ENCODE measurements at regions not wholly inside any gene's neighbourhood (a gene's known extent, or its start where the extent isn't known, plus 50 kb on each side); places are given as distances from the start of the nearest gene placed in this dataset.

DNA sequence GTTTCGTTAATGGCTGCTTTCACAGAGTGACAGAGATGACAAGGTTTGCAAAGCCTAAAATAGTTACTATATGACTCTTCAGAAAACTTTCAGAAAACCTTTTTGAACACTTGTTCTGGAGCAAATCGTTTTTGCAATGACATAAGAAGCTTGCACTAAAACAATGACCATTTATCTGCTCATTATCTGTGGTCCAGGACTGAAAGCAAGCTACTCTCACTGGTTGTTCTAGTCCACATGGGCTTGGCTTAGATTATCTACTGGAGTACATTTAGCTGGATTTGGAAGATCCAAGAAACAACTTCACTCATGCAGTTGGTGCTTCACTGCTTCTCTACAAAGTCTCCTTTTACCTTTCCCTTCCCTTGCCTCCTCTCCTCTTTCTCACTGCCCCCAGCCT lies 1836.4 kb upstream of the AGA start:
- H3K27ac Mint-ChIP-seq (ENCODE audit: low read depth, unreplicated experiment): no peak overlapping the region
- no peak for DNase-seq (ENCODE audit: unreplicated experiment)
- H3K9me3 Mint-ChIP-seq (ENCODE audit: unreplicated experiment): no peaks in the 10 kb centered on the region
- H3K4me1 Mint-ChIP-seq (ENCODE audit: insufficient read depth, unreplicated experiment): peaks cover 8% of the 10 kb centered on the region
- ChIA-PET POLR2A (no interaction called here), CTCF (interaction anchor here (0.7 to 0.9 kb wide), 2 partner anchors 473 to 487 kb away, joined by 3 to 4 read pairs; no protein-coding TSS in a partner anchor)
- BruUV-seq (replicated peaks): no TSS peak
- H3K27me3 Mint-ChIP-seq (ENCODE audit: insufficient read depth, unreplicated experiment): no peaks in the 10 kb centered on the region
- H3K4me3 Mint-ChIP-seq (ENCODE audit: unreplicated experiment): no peak overlapping the region
- intact Hi-C loops (cut with micrococcal nuclease): no loop called here
- H3K36me3 Mint-ChIP-seq (ENCODE audit: insufficient read depth, unreplicated experiment): no peaks in the 10 kb centered on the region
- TF ChIP-seq, protein P1, sequence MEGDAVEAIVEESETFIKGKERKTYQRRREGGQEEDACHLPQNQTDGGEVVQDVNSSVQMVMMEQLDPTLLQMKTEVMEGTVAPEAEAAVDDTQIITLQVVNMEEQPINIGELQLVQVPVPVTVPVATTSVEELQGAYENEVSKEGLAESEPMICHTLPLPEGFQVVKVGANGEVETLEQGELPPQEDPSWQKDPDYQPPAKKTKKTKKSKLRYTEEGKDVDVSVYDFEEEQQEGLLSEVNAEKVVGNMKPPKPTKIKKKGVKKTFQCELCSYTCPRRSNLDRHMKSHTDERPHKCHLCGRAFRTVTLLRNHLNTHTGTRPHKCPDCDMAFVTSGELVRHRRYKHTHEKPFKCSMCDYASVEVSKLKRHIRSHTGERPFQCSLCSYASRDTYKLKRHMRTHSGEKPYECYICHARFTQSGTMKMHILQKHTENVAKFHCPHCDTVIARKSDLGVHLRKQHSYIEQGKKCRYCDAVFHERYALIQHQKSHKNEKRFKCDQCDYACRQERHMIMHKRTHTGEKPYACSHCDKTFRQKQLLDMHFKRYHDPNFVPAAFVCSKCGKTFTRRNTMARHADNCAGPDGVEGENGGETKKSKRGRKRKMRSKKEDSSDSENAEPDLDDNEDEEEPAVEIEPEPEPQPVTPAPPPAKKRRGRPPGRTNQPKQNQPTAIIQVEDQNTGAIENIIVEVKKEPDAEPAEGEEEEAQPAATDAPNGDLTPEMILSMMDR (IDR thresholded peaks at IDR 0.05; ENCODE audit: unreplicated experiment): no peak

DNA sequence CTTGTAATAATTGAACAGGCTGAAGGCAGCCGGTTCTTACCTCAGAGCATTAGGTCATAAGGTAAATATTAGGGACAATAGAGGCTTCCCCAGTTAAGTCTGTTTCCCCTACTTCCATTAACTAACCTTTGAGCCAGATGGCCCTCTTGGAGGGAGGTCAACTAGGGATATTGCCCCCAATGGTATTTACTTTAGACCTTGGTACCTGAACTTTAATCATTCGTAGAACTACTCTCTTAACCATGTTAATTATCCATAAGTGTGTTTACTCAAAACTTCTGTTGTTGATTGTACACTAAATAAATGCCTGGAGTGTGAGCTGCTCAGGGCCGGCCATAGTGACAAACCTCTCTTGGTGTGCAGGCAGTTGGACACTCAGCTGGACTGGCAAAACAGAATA lies 1843.5 kb upstream of the AGA start:
- no peak overlapping the region for H3K27ac Mint-ChIP-seq (ENCODE audit: low read depth, unreplicated experiment)
- DNase-seq (ENCODE audit: unreplicated experiment): no peak
- POLR2A ChIA-PET: no interaction called here
- no peaks in the 10 kb centered on the region for H3K4me1 Mint-ChIP-seq (ENCODE audit: insufficient read depth, unreplicated experiment)
- TF ChIP-seq, protein P1 (IDR thresholded peaks at IDR 0.05; ENCODE audit: unreplicated experiment): no peak
- no peak overlapping the region for H3K4me3 Mint-ChIP-seq (ENCODE audit: unreplicated experiment)
- no TSS peak for BruUV-seq (replicated peaks)
- H3K9me3 Mint-ChIP-seq (ENCODE audit: unreplicated experiment): no peaks in the 10 kb centered on the region
- CTCF ChIA-PET: interaction anchor here (0.6 kb wide), 1 partner anchor 728 kb away, joined by 3 read pairs; no protein-coding TSS in a partner anchor
- intact Hi-C loops (cut with micrococcal nuclease): no loop called here
- H3K27me3 Mint-ChIP-seq (ENCODE audit: insufficient read depth, unreplicated experiment): no peaks in the 10 kb centered on the region
- H3K36me3 Mint-ChIP-seq (ENCODE audit: insufficient read depth, unreplicated experiment): no peaks in the 10 kb centered on the region

DNA sequence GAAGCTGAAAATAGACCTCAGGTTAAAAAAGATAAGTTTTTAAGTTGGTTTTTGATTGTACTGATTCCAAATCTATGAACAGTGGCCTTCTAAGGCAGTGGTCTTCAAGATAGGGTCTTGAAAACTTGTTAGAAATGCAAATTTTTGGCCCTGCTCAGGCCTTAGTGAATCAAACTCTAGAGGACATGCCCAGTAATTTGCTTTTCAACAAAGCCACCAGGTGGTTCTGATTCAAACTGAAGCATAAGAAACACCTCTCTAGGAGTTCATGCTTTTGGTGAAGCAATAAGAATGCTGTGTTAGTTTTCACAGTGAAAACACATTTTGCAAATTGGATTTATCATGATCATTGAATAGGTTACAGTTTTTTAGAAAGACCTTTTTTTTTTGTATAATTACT lies 1849.4 kb upstream of the AGA start:
- H3K27me3 Mint-ChIP-seq (ENCODE audit: insufficient read depth, unreplicated experiment): no peaks in the 10 kb centered on the region
- DNase-seq (ENCODE audit: unreplicated experiment): no peak
- H3K4me1 Mint-ChIP-seq (ENCODE audit: insufficient read depth, unreplicated experiment): peaks cover 10% of the 10 kb centered on the region
- intact Hi-C loops (cut with micrococcal nuclease): no loop called here
- TF ChIP-seq, protein P1 (IDR thresholded peaks at IDR 0.05; ENCODE audit: unreplicated experiment): no peak
- no peak overlapping the region for H3K4me3 Mint-ChIP-seq (ENCODE audit: unreplicated experiment)
- no peaks in the 10 kb centered on the region for H3K9me3 Mint-ChIP-seq (ENCODE audit: unreplicated experiment)
- BruUV-seq (replicated peaks): no TSS peak
- H3K36me3 Mint-ChIP-seq (ENCODE audit: insufficient read depth, unreplicated experiment): no peaks in the 10 kb centered on the region
- H3K27ac Mint-ChIP-seq (ENCODE audit: low read depth, unreplicated experiment): no peak overlapping the region
- POLR2A ChIA-PET: no interaction called here
- CTCF ChIA-PET: interaction anchor here (0.7 to 1.3 kb wide), 4 partner anchors 14 to 716 kb away, joined by 3 to 5 read pairs (median 3); no protein-coding TSS in a partner anchor

DNA sequence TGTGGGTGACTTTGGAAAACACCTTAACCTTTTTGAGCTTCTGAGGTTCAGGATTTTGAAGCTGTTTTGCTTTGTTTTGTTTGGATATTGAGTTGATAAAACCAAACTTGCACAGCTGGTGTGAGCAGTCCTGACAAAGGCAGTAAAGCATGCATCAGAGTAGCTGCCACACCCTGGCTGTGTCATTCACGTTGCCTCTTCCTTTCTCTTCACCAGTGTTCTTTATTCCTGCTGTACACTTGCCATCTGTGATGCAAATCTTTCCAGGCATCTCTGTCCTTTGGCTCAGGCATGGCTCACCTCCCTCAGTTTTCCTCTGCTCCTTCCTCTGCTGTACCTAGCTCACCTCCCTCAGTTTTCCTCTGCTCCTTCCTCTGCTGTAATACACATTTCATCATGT lies 1850.2 kb upstream of the AGA start:
- ChIA-PET POLR2A (no interaction called here), CTCF (interaction anchor here (0.6 to 1.5 kb wide), 8 partner anchors 10 to 1713 kb away, joined by 3 to 6 read pairs (median 3); no protein-coding TSS in a partner anchor)
- no TSS peak for BruUV-seq (replicated peaks)
- H3K4me1 Mint-ChIP-seq (ENCODE audit: insufficient read depth, unreplicated experiment): peaks cover 10% of the 10 kb centered on the region
- peaks cover 5% of the 10 kb centered on the region for H3K9me3 Mint-ChIP-seq (ENCODE audit: unreplicated experiment)
- no peaks in the 10 kb centered on the region for H3K27me3 Mint-ChIP-seq (ENCODE audit: insufficient read depth, unreplicated experiment)
- H3K4me3 Mint-ChIP-seq (ENCODE audit: unreplicated experiment): no peak overlapping the region
- peak overlapping the region; percentile 62 for H3K27ac Mint-ChIP-seq (ENCODE audit: low read depth, unreplicated experiment)
- TF ChIP-seq, protein P1 (IDR thresholded peaks at IDR 0.05; ENCODE audit: unreplicated experiment): no peak
- intact Hi-C loops (cut with micrococcal nuclease): no loop called here
- peak; percentile 19 for DNase-seq (ENCODE audit: unreplicated experiment)
- no peaks in the 10 kb centered on the region for H3K36me3 Mint-ChIP-seq (ENCODE audit: insufficient read depth, unreplicated experiment)
